ENCODE measurements at regions not wholly inside any gene's neighbourhood (a gene's known extent, or its start where the extent isn't known, plus 50 kb on each side); places are given as distances from the start of the nearest gene placed in this dataset.

DNA sequence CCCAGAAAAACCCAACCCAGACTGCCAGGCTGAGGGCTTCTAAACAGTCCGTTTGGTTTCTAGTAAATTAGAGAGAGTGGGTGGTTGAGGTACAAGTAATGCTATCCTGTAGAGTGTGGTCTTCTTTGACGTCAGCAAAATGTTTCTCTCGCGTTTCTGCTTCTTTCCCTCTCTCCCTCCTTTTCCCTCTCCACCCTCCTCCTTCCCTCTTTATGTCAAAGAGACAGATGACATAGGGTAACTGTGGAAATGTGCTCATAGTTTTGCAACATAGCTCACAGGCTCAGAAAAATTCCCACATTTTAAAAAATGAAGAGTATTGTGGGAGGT lies 158.3 kb downstream of the TOMM20 start:
- TF ChIP-seq, protein P1, sequence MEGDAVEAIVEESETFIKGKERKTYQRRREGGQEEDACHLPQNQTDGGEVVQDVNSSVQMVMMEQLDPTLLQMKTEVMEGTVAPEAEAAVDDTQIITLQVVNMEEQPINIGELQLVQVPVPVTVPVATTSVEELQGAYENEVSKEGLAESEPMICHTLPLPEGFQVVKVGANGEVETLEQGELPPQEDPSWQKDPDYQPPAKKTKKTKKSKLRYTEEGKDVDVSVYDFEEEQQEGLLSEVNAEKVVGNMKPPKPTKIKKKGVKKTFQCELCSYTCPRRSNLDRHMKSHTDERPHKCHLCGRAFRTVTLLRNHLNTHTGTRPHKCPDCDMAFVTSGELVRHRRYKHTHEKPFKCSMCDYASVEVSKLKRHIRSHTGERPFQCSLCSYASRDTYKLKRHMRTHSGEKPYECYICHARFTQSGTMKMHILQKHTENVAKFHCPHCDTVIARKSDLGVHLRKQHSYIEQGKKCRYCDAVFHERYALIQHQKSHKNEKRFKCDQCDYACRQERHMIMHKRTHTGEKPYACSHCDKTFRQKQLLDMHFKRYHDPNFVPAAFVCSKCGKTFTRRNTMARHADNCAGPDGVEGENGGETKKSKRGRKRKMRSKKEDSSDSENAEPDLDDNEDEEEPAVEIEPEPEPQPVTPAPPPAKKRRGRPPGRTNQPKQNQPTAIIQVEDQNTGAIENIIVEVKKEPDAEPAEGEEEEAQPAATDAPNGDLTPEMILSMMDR (IDR thresholded peaks at IDR 0.05): no peak
- TF ChIP-seq EP300 (IDR thresholded peaks at IDR 0.05; ENCODE audit: borderline replicate concordance in 1 of 2, low read depth in 1 of 2, low read length in 1 of 2): no peak
- no peak for TF ChIP-seq RXRA (IDR thresholded peaks at IDR 0.05; ENCODE audit: borderline replicate concordance, low read depth)
- no peak for TF ChIP-seq EZH2phosphoT487 (IDR thresholded peaks at IDR 0.05; ENCODE audit: borderline replicate concordance, low read depth)
- TF ChIP-seq JUND (IDR thresholded peaks at IDR 0.05): 0 out of 2 replicates have a peak, but pooled peaks have one; percentile 25
- TF ChIP-seq NRF1 (IDR thresholded peaks at IDR 0.05; ENCODE audit: low read depth, low read length): no peak
- TF ChIP-seq YY1 (IDR thresholded peaks at IDR 0.05; ENCODE audit: low read depth): no peak
- no peak for TF ChIP-seq SIN3A (IDR thresholded peaks at IDR 0.05; ENCODE audit: borderline replicate concordance, low read depth, low read length)

Measured in SK-N-SH (cell line).